Panc1 (cell line): ENCODE measurements at regions not wholly inside any gene's neighbourhood (a gene's known extent, or its start where the extent isn't known, plus 50 kb on each side); places are given as distances from the start of the nearest gene placed in this dataset.
"Not testable (repeated sequence)": the region's sequence is repeated elsewhere in the genome, so short reads cannot be mapped to it uniquely, and the experiment has no call there.

Experiments
- CTCF ChIP-seq: fragments of 450-650 bp; IDR thresholded peaks from 2 replicates; pipeline ENCODE4 v1.5.1; 2017; ENCODE audit warnings: mild to moderate bottlenecking
- REST ChIP-seq, 2 experiments: IDR thresholded peaks; 2 replicates each; pipeline ENCODE4 v1.6.1; 2011 to 2012; ENCODE audit warnings: low read depth in 2 of 2, control low read depth in 1 of 2, low read length in 1 of 2, mild to moderate bottlenecking in 1 of 2, moderate library complexity in 1 of 2; ENCODE audit not compliant: insufficient read depth in 1 of 2

GRCh38 chr1:120290105-120290504 lies 113.8 kb upstream of the SEC22B start:
- not testable (repeated sequence) for TF ChIP-seq CTCF; REST (IDR thresholded peaks at IDR 0.05; ENCODE audit: insufficient read depth in 1 of 2, low read depth in 2 of 2, low read length in 1 of 2)
